ENCODE measurements at regions not wholly inside any gene's neighbourhood (a gene's known extent, or its start where the extent isn't known, plus 50 kb on each side); places are given as distances from the start of the nearest gene placed in this dataset.

GRCh38 chr13:73286177-73286576 lies 227.4 kb downstream of the KLF5 start:
- in situ Hi-C loops (cut with MboI; ENCODE audit: low sequenced_read_pairs, unreplicated experiment), result no loop called here
- no peak for DNase-seq (ENCODE audit: low spot score)
- TF ChIP-seq, protein P1, sequence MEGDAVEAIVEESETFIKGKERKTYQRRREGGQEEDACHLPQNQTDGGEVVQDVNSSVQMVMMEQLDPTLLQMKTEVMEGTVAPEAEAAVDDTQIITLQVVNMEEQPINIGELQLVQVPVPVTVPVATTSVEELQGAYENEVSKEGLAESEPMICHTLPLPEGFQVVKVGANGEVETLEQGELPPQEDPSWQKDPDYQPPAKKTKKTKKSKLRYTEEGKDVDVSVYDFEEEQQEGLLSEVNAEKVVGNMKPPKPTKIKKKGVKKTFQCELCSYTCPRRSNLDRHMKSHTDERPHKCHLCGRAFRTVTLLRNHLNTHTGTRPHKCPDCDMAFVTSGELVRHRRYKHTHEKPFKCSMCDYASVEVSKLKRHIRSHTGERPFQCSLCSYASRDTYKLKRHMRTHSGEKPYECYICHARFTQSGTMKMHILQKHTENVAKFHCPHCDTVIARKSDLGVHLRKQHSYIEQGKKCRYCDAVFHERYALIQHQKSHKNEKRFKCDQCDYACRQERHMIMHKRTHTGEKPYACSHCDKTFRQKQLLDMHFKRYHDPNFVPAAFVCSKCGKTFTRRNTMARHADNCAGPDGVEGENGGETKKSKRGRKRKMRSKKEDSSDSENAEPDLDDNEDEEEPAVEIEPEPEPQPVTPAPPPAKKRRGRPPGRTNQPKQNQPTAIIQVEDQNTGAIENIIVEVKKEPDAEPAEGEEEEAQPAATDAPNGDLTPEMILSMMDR (IDR thresholded peaks at IDR 0.05; ENCODE audit: borderline replicate concordance, control extremely low read depth, extremely low read depth, insufficient read depth, missing control alignments), result no peak

GRCh38 chr13:73284081-73284874 lies 225.5 kb downstream of the KLF5 start:
- in situ Hi-C loops (cut with MboI; ENCODE audit: low sequenced_read_pairs, unreplicated experiment), result no loop called here
- TF ChIP-seq, protein P1 (IDR thresholded peaks at IDR 0.05; ENCODE audit: borderline replicate concordance, control extremely low read depth, extremely low read depth, insufficient read depth, missing control alignments), result no peak
- no peak for DNase-seq (ENCODE audit: low spot score)

DNA sequence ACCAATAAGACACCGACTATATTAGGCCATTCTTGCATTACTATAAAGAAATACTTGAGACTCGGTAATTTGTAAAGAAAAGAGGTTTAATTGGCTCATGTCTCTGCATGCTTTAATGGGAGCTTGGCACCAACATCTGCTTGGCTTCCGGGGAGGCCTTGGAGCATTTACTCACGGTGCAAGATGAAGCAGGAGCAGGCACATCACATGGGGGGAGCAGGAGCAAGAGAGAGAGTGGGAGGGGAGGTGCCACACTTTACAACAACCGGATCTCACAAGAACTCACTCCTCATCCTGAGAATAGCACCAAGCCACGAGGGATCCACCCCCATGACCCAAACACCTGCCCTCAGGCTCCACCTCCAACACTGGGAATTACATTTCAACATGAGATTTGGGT lies 224.8 kb downstream of the KLF5 start:
- in situ Hi-C loops (cut with MboI; ENCODE audit: low sequenced_read_pairs, unreplicated experiment), result no loop called here
- no peak for DNase-seq (ENCODE audit: low spot score)
- TF ChIP-seq, protein P1 (IDR thresholded peaks at IDR 0.05; ENCODE audit: borderline replicate concordance, control extremely low read depth, extremely low read depth, insufficient read depth, missing control alignments), result no peak

DNA sequence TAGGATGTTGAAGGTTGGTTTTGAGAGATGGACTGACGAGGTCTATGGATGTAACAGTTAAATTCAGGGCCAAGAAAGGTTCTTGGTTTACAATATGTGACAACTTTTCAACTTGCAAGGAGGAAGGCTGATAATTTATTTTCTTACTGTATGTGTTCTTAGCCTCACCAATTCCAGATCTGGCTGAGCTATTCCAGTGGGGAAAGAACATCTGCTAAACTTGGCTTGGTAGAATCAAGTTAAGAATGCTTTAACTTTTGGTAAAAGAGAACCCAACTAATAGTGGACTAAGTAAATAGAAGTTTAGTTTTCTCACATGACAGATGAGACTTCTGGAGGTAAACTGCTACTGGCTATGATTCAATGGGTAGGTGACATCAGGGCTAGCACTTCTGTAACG lies 222.9 kb downstream of the KLF5 start:
- TF ChIP-seq, protein P1 (IDR thresholded peaks at IDR 0.05; ENCODE audit: borderline replicate concordance, control extremely low read depth, extremely low read depth, insufficient read depth, missing control alignments), result no peak
- in situ Hi-C loops (cut with MboI; ENCODE audit: low sequenced_read_pairs, unreplicated experiment), result no loop called here
- no peak for DNase-seq (ENCODE audit: low spot score)

- in situ Hi-C loops (cut with MboI; ENCODE audit: low sequenced_read_pairs, unreplicated experiment), result no loop called here
- DNase-seq (ENCODE audit: low spot score), result no peak
- TF ChIP-seq, protein P1 (IDR thresholded peaks at IDR 0.05; ENCODE audit: borderline replicate concordance, control extremely low read depth, extremely low read depth, insufficient read depth, missing control alignments), result no peak
Measured at GRCh38 chr13:73278186-73278585, 219.4 kb downstream of the KLF5 start.

DNA sequence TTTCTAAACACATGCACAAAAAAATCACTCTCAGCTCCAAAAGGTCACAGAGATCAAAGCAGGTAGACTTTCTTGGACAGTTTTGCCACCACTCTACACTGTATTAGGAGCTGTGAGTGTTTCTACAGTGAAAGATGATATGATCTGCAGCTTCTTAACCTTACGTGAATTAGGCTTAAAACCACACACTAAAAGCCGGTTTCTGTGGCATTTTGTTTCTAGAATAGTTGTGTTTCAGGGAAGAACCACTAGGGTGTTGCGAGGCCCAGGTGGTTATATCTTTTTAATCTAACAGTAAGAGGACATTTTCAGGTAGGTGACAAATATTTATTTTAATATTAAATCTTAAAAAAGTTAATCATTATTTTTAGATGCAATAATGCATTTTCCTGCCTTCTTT lies 216.4 kb downstream of the KLF5 start:
- DNase-seq (ENCODE audit: low spot score), result no peak
- TF ChIP-seq, protein P1 (IDR thresholded peaks at IDR 0.05; ENCODE audit: borderline replicate concordance, control extremely low read depth, extremely low read depth, insufficient read depth, missing control alignments), result no peak
- in situ Hi-C loops (cut with MboI; ENCODE audit: low sequenced_read_pairs, unreplicated experiment), result no loop called here
